ENCODE measurements at regions not wholly inside any gene's neighbourhood (a gene's known extent, or its start where the extent isn't known, plus 50 kb on each side); places are given as distances from the start of the nearest gene placed in this dataset.

DNA sequence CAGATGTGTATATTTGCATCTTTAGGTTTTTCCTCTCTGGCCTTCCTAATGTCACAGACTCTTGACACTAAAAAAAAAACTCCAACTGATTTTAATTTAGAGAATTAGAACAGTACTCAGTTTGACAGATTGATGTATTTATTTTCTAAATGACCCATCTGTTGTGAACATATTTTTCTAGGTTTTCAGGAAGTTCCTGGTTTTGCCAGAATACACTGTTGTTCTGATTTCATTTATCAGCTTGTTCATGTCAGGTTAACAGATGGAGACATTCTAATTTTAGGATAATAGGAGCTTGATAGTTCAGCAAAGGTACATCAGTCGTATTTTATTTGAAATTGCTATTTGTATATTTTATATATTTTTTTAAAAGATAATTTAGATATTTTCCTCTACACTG lies 133.4 kb downstream of the TANC2 start:
- TF ChIP-seq, protein P1, sequence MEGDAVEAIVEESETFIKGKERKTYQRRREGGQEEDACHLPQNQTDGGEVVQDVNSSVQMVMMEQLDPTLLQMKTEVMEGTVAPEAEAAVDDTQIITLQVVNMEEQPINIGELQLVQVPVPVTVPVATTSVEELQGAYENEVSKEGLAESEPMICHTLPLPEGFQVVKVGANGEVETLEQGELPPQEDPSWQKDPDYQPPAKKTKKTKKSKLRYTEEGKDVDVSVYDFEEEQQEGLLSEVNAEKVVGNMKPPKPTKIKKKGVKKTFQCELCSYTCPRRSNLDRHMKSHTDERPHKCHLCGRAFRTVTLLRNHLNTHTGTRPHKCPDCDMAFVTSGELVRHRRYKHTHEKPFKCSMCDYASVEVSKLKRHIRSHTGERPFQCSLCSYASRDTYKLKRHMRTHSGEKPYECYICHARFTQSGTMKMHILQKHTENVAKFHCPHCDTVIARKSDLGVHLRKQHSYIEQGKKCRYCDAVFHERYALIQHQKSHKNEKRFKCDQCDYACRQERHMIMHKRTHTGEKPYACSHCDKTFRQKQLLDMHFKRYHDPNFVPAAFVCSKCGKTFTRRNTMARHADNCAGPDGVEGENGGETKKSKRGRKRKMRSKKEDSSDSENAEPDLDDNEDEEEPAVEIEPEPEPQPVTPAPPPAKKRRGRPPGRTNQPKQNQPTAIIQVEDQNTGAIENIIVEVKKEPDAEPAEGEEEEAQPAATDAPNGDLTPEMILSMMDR (IDR thresholded peaks at IDR 0.05), result no peak
- no peak for TF ChIP-seq POLR2A (IDR thresholded peaks at IDR 0.05; ENCODE audit: low read length)
- TF ChIP-seq POLR2AphosphoS2 (conservative IDR thresholded peaks at IDR 0.05; ENCODE audit: low read length), result no peak
- no peak for TF ChIP-seq MAFK (IDR thresholded peaks at IDR 0.05; ENCODE audit: partially characterized antibody)
- no peak for TF ChIP-seq HOXB5 (CRISPR knock-in tag; IDR thresholded peaks at IDR 0.05)
- TF ChIP-seq RAD21 (conservative IDR thresholded peaks at IDR 0.05 in 1 of 2, IDR thresholded peaks at IDR 0.05 in 1 of 2), result no peak
- TF ChIP-seq TP53 (CRISPR knock-in tag; IDR thresholded peaks at IDR 0.05), result no peak
- no peak for TF ChIP-seq CBX2 (IDR thresholded peaks at IDR 0.05; ENCODE audit: borderline replicate concordance, low read depth)
- TF ChIP-seq RNF2 (IDR thresholded peaks at IDR 0.05; ENCODE audit: borderline replicate concordance, low read depth), result no peak
- TF ChIP-seq, protein P2, sequence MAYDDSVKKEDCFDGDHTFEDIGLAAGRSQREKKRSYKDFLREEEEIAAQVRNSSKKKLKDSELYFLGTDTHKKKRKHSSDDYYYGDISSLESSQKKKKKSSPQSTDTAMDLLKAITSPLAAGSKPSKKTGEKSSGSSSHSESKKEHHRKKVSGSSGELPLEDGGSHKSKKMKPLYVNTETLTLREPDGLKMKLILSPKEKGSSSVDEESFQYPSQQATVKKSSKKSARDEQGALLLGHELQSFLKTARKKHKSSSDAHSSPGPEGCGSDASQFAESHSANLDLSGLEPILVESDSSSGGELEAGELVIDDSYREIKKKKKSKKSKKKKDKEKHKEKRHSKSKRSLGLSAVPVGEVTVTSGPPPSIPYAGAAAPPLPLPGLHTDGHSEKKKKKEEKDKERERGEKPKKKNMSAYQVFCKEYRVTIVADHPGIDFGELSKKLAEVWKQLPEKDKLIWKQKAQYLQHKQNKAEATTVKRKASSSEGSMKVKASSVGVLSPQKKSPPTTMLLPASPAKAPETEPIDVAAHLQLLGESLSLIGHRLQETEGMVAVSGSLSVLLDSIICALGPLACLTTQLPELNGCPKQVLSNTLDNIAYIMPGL (CRISPR knock-in tag; IDR thresholded peaks at IDR 0.05; ENCODE audit: borderline replicate concordance), result no peak
- no peak for TF ChIP-seq JUN (IDR thresholded peaks at IDR 0.05)
- TF ChIP-seq ESRRA (IDR thresholded peaks at IDR 0.05; ENCODE audit: borderline replicate concordance, low read length), result no peak
- TF ChIP-seq, protein P3, sequence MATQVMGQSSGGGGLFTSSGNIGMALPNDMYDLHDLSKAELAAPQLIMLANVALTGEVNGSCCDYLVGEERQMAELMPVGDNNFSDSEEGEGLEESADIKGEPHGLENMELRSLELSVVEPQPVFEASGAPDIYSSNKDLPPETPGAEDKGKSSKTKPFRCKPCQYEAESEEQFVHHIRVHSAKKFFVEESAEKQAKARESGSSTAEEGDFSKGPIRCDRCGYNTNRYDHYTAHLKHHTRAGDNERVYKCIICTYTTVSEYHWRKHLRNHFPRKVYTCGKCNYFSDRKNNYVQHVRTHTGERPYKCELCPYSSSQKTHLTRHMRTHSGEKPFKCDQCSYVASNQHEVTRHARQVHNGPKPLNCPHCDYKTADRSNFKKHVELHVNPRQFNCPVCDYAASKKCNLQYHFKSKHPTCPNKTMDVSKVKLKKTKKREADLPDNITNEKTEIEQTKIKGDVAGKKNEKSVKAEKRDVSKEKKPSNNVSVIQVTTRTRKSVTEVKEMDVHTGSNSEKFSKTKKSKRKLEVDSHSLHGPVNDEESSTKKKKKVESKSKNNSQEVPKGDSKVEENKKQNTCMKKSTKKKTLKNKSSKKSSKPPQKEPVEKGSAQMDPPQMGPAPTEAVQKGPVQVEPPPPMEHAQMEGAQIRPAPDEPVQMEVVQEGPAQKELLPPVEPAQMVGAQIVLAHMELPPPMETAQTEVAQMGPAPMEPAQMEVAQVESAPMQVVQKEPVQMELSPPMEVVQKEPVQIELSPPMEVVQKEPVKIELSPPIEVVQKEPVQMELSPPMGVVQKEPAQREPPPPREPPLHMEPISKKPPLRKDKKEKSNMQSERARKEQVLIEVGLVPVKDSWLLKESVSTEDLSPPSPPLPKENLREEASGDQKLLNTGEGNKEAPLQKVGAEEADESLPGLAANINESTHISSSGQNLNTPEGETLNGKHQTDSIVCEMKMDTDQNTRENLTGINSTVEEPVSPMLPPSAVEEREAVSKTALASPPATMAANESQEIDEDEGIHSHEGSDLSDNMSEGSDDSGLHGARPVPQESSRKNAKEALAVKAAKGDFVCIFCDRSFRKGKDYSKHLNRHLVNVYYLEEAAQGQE (IDR thresholded peaks at IDR 0.05), result no peak

Measured in A549 (cell line).